GM12874 (cell line): ENCODE measurements at regions not wholly inside any gene's neighbourhood (a gene's known extent, or its start where the extent isn't known, plus 50 kb on each side); places are given as distances from the start of the nearest gene placed in this dataset.

Experiments used
- TF ChIP-seq, protein P1 (sequence below): IDR thresholded peaks from 2 replicates; pipeline ENCODE4 v1.5.1; 2011; ENCODE audit warnings: low read depth, mild to moderate bottlenecking, control low read depth, low read length, moderate library complexity; ENCODE audit not compliant: insufficient read depth

DNA sequence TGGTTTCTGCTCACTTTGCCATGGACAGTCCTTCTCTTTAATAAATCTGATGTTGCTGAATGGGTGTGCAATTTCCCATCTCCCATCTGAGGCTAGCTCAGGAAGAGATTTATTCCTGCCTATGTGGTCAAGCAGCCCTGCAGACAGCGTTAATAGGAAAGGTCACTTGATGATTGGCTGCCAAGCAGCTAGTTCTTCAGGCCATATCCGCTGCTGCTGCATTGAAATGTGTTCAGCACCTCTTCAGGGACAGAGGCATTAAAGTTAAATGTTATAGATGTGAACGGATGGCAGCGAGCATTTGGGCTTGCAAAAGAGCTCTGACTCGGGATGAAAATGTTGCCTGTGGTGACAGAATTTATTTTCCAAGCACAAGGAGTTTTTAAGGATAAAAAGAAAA, 474.2 kb downstream of the PIK3C3 start:
- TF ChIP-seq, protein P1, sequence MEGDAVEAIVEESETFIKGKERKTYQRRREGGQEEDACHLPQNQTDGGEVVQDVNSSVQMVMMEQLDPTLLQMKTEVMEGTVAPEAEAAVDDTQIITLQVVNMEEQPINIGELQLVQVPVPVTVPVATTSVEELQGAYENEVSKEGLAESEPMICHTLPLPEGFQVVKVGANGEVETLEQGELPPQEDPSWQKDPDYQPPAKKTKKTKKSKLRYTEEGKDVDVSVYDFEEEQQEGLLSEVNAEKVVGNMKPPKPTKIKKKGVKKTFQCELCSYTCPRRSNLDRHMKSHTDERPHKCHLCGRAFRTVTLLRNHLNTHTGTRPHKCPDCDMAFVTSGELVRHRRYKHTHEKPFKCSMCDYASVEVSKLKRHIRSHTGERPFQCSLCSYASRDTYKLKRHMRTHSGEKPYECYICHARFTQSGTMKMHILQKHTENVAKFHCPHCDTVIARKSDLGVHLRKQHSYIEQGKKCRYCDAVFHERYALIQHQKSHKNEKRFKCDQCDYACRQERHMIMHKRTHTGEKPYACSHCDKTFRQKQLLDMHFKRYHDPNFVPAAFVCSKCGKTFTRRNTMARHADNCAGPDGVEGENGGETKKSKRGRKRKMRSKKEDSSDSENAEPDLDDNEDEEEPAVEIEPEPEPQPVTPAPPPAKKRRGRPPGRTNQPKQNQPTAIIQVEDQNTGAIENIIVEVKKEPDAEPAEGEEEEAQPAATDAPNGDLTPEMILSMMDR, result no peak

DNA sequence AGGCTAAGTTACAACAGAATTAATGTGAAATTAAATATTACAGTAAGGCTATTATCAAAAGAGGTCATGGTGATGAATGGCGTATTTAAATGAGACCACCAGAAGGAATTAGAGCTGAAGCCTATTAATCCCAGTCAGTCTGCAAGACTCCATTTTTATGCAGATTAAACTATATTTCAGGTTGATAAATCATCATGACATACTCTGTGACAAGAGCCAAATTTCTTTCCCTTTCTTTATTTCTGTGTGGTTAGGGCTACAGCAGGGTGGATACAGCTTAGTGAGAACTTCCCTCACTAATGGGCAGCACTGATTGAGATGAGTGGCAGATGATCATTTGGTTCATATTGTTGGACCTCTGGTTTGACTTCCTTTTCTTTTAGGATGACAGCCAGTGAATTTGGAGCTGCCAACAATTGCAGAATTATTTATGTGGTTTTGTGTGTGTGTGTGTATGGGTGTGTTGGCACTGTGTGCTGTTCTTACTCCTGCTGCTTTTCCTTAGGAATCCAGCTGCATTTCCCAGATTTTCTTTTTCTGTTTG, 481.3 kb downstream of the PIK3C3 start:
- TF ChIP-seq, protein P1, result no peak

DNA sequence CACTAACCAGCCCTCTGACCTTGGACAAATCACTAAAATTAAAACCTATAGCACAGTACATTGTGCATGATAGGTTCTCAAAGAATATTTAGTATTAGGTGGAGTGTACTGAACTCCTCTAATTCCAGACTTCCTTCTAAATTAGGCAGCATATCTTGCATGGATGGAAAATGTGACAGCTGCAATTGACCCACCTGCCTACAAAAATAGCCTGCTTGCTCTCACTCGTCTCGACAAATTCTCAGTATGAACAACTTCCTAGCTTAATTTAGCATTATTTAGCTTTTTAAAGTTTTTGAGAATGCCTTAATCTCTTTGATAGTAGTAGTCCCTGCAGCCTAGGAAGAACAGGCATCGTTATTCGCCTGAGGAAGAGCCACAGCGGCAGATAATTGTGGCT, 482.0 kb downstream of the PIK3C3 start:
- TF ChIP-seq, protein P1, result no peak

DNA sequence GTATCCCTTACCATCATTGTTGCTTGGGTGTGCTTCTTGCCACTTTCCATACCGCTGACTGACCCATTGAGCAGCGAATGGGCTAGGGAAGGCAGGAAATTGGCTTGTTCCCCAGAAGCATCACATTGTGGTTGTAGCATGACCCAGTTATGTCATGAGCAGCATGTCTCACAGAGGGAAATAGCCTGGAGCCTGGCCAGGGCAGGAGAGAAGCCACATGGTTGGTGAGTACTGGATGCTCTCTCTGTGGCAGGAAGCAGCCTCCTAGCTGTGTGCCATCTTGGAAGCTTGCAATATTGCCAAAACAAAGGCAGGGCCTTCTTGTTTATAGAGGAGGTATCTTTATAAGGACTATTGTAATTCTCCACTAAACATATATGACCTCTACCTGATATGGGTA, 482.6 kb downstream of the PIK3C3 start:
- TF ChIP-seq, protein P1, result no peak

DNA sequence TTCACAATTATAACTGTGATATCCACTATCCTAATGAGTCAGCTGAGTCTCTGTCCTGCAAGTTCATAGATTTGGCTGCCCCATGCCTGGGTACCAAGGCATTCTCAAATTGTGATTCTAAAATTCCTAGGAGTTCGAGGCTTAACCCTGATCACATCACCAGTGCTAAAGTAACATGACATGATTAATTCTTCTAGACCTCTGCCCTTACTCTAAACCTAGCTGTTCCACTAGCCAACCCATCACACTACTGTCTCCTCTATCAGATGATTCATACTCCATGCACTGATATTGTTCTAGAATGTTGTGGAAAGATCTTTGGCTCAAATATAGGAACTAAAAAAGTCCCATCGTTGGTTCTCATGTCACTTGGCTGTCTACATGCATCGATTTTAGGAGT, 487.6 kb downstream of the PIK3C3 start:
- TF ChIP-seq, protein P1, result no peak

DNA sequence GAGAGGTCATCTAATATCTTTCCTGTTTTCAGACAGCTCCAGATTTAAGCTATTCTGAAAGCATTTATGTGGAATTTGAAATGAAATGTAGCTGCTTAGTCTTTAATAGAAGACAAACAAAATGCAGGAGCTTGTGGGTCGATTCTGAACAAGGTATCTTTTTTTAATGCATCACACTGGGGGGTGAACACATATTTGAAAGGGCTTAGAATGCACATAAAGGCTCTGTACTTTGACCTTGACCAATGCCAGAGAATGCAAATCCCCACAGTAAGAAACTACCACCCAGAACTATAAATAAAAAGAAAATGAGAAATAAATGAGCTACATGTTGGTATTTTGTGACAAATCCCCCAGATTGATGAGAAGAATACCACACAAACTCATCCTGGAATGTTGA, 489.3 kb downstream of the PIK3C3 start:
- TF ChIP-seq, protein P1, result no peak

DNA sequence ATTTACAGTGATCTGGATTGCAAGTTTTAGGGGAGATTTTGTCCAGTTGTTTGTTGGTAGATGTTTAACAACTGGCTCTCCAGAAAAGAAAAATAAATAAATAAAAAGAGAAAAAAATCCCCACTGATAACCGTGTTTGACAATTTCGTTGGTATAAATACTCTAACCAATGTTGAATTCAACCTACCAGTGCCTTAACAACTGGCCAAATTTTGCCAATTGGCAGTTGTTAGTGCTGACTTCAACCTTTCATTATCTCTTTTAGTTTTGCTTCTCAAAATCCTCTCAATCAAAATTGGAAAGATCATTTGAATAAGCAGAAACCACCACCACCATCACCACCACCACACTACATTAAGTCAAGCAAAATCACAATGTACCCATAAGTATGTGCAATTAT, 490.3 kb downstream of the PIK3C3 start:
- TF ChIP-seq, protein P1, result no peak
